NCI-H1436 treated with DMSO at 0.1 percent for 48 hours (cell line): ENCODE measurements at regions not wholly inside any gene's neighbourhood (a gene's known extent, or its start where the extent isn't known, plus 50 kb on each side); places are given as distances from the start of the nearest gene placed in this dataset.
A peak's percentile ranks its signal among the peaks of the same experiment; 100 is the strongest.
"Not testable (repeated sequence)": the region's sequence is repeated elsewhere in the genome, so short reads cannot be mapped to it uniquely, and the experiment has no call there.

Experiments
- DNase-seq: peaks from one replicate; lab custom pipeline; 2025; lab: John Stamatoyannopoulos, UW

DNA sequence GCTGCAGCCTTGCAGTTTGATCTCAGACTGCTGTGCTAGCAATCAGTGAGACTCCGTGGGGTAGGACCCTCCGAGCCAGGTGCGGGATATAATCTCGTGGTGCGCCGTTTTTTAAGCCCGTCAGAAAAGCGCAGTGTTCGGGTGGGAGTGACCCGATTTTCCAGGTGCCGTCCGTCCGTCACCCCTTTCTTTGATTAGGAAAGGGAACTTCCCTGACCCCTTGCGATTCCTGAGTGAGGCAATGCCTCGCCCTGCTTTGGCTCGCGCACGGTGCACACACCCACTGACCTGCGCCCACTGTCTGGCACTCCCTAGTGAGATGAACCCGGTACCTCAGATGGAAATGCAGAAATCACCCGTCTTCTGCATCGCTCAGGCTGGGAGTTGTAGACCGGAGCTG lies 203.2 kb downstream of the SNCAIP start:
- DNase-seq: not testable (repeated sequence)

DNA sequence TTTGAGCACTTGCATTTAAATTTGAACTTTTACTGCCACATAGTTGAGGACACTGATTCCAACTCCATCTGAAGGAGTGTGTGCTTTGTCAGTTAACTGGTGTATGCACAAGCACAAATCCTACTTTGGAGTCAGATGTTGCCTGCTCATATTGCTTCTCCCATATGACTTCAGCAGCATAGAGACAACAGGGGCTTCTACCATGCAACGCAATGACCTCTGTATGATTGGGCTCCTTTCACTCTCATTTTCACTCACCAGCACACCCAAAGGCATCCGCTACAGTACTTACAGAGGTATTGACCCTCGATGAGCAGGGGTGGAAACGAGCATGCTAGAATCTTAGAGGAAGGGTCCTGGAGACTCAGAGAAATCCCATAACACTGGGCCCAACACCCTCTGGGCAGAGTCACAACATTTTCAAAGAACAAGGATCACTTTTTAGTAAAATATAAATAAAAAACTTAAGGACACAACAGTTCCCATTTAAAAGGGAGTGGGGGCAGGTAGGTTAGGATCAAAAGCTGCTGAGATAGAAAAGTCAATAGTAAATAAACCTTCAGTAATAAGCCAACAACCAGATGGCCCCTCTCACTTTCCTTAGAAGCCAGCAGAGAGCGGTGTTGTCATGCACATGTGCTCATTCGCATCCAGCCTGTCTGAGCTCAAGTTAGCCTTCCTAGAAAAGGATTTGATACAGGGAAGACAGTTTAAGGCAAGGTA lies 203.8 kb downstream of the SNCAIP start:
- DNase-seq: peak; percentile 17

DNA sequence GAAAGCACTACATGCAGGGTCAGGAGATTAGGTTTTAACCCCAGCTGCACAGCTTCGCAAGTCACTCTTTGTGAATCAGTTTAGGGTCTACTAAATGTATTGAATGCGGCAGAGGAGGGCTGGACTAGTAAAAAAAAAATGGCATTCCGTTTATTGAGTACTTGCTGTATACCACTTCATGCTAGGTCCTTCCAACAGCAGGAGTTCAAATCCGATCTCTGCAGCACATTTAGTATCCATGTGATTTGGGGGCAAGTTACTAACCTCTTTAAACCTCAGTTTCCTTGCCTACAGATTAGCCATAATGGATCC lies 204.4 kb downstream of the SNCAIP start:
- no peak for DNase-seq

DNA sequence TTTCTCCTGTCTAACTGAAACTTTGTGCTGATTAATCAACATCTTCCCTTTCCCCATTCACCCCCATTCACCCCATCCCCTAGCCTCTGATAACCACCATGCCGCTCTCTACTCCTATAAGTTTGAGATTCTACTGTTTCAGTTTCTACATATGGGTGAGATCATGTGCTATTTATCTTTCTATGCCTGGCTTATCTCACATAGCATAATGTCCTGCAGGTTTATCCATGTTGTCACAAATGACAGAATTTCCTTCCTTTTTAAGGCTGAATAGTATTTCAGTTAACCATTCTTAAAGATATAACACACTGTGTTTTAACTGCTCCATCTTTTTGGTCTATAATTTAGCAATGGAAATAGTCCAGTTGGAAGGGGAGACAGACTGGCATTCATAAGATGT lies 205.1 kb downstream of the SNCAIP start:
- DNase-seq: no peak

DNA sequence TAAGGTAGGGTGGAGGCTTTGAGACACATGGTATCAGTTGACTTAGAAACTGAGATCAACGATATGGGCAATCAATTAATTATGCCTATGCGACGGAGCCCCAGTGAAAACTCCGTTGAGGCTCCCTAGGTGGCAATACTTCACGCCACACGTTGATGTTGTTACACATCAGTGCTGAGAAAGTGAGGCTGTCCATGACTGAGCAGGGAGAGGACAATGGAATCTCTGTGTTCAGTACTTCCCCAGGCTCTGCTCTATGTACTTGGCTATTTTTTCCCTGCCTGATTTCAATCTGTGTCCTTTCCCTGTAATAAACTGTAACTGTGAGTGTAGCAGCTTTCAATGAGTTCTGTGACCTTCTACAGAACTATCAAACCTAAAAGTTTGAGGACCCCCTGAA lies 211.7 kb downstream of the SNCAIP start:
- DNase-seq: no peak

DNA sequence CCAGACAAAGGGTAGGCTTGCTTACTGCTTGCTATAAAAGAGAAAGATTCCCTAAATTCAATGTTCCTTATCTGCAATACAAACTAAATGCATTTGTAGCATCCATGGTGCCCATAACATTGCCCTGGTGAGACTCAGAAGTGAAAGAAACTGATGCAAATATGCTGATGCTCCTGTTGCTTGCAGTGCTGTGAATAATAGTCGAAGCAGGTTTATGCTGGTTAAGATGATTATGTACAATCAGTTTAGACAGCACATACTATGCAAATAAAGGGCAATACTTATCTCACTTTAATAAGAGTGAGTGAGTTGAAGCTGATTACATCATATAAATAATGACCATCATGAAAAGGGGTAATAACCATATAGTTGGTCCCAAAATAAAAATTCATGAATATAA lies 215.5 kb downstream of the SNCAIP start:
- DNase-seq: no peak

DNA sequence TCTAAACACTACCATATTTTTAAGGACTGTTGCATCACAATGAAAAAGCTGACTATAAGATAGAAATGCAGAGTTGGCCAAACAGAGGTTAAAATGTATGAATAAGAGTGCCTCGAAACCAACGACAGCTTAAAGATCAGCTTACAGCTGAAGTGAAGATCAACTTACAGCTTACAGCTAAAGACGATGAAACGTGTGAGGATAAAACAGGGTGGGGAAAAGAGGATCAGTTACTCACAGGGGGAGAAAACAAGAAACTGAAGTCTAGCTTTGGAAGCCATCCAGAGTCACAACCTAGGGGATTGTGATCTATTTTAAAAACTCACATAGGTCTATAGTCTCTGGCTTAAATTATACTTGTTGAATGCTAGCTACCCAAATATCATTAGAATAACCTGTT lies 220.0 kb downstream of the SNCAIP start:
- DNase-seq: no peak

DNA sequence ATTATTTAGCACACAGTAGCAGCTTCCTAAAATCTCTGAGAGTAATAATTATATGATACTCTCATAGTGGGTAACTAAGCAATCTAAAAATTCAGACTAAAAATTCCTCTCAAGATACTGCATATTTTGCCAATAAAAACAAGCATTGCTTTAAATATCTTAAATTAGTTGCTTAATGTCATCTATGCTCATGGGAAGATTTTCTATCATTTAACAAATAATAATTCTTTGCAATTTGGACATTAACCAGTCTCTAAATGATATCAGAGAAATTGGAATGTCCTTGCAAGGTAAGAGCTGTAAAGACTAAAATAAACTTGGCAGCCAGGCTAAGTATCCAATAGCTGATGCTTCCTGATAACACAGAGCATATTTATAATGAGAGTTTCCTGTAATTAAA lies 221.8 kb downstream of the SNCAIP start:
- DNase-seq: no peak

DNA sequence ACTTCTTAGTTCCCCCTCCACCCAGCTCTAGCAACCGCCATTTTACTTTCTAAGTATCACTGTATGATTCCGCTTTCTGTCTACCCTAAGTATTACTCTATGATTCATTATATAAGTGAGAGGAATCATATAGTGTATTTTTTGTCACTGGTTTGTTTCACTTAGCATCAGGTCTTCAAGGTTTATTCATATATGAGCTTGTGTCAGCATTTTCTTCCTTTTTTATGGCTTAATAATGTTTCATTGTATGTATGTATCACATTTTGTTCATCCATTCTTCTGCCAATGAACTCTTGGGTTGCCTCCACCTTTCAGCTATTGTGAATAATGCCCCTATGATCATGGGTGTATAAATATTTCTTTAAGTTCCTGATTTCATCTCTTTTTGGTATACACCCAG lies 222.8 kb downstream of the SNCAIP start:
- DNase-seq: no peak

DNA sequence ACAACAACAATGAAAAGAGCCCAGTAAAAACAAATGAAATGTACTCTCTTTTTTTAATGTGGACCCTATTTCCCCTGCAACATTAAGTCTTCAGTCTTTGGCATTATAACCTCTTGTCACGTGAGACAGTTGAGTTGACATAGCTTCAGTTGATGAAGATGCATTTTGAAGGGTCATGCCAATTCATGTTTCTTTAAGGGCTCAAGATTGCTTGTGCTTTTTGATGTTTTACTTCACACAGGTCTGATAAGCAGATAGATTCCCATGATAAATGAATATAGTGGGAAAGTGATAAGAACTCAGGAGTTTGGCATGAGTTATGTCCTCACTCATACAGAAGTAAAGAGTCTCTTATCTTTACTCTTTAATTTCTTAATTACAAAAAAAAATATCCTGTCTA lies 229.4 kb downstream of the SNCAIP start:
- DNase-seq: no peak

DNA sequence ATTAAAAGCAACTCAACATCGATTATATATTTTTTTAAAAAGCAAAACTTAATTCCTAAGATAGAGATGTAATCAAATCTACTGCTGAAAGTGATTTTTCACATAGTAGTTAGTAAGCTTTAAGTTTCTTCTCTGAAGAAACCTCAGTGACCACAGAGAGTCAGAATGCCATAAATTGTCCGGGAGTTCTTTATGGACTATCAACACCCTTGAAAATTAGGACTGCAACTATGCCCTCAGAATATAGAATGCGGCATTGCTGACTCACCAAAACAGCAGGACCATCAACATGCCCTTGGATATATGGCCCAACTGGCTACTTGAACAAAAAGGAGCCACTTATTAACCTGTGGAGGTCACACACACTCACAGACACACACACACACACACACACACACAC lies 228.9 kb upstream of the SNX2 start:
- no peak for DNase-seq

DNA sequence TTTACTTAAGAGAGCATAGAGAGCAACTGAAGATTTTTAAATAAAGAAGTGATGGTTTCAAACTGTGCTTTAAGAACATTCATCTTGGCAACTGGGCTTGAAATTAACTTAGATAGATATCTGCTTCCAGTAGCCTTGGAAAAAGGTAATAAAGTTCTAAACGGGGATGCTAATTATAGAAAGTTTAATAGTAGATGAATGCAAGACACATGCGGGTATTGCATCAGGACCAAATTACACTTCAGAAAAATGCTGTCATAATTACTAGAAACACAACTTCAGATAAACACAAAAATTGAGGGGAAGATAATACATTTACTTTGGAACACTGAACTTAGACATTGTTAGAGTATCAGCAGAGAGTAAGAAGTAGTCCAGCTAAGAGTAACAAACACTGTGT lies 227.7 kb upstream of the SNX2 start:
- DNase-seq: no peak

DNA sequence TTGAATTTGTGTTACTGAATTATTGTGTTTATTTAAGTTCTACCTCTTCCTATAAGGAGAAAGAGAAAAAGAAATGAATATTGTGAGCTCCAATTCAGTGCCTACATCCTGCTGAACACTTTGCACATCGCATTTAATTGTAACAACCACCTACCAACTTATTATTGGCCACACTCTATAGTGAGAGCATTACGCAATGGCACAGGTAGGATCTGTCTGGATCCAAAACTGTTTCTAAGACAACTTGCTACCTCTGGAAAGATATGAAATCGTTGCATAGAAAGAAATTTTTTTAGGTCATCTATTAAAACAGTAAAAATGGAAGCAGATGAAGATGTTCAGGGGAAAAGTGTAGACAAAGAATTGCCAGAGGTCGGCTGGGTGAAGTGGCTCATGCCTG lies 227.2 kb upstream of the SNX2 start:
- no peak for DNase-seq

DNA sequence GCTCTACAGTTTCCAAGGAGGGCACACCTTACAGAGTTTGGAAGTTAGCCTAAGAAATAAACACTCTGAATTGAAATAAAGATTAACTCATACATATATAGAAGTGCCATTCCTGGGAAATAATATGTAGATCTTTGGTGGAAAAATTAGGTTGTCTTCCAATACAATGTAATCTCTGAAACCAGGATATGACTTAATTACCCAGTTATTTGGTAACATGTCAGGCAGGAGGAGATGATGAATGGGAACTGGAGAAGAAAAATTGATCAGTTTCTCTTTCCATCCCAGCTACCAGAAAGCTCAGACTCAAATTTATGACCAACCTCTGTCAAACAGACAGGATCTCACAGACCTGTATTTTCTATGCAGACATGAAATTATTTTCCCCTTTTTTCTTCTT lies 215.2 kb upstream of the SNX2 start:
- DNase-seq: no peak

DNA sequence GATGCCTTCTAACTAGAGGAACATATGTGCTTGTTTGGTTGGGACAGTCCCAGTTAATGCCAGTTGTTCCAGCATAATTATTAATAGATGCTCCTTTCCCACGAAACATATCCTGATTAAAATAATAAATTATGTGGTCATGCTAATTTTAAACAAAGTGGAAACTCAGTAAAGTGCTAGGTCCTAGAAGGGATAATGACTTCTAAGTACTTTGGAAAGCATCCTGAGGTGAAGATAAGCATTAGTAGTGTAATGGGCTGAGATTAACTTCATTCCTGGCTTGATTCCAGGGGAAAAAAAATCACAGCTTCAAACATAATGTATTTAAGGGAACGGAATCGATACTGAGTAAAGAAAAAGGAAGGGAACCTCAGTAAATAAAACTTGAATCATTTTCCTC lies 213.7 kb upstream of the SNX2 start:
- DNase-seq: no peak

DNA sequence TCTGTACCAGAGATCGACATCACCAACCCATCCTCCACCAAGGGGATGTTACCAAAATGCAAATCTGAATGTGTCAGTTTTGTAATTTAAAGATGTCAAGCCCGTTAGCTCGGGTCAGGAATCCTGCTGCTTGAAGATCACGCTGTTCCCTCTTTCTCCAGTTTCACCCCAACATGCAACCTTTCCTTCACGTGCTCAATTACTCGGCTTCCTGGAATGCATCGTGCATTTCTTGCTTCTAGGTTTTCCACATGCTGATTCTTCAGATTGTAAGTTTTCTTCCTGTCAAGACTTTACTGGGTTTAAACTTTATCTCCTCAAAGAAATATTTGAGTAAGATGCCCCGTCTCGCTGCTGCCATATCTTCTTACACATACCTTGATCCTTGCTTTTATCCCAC lies 209.5 kb upstream of the SNX2 start:
- DNase-seq: no peak

DNA sequence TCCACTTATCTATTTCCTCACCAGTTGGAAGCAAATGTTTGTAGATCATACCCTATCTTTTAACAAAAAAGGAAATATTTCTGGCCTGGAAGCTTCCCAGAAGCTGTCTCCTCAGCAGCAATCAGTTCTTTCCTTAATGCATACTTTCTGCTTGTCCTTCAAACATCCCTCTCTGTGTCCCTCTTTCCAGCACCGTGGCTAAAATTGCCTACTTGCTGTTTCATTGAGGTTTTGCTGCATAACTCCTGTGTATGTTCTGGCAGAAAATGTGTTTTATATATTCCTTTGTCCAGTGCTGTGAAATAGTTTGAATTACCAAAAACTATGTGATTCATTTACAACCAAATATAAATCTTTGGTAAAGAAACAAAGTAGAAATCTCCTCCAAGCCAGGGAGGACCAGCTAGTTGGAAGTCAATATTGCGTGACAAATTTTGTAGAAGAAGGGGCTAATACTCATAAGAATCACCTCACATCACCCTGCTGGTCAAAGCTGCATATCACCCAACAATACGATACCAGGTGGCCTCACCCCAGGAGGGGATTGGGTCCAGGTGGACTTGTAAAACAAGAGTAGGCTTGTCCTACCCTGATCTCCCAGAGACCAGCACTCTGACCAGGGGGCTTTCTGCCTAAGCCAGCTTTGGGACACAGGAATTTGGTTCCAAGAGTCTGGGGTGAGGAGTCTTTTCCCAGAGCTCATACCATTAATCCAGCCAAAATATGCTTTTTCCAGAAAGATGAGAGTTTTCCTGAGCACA lies 198.4 kb upstream of the SNX2 start:
- DNase-seq: no peak

DNA sequence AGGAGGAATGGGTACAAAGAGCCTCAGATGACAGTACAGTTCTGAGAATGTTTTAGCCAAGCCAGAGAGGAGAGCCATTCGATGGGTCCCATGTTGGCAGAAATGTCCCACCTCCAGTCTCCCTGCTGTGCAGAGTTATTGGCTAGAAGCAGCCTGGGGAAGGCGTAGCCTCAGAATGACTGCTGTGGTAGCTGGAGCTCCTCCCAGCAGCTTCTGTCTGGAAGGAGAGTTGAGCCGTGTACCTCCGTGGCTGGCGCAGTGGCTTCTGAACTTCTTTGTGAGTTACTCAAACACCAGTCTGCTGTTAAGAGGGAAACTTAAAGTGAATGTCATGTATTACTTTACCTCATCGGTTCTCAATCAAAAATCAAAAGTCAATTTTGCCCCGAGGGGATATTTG lies 193.3 kb upstream of the SNX2 start:
- DNase-seq: no peak

DNA sequence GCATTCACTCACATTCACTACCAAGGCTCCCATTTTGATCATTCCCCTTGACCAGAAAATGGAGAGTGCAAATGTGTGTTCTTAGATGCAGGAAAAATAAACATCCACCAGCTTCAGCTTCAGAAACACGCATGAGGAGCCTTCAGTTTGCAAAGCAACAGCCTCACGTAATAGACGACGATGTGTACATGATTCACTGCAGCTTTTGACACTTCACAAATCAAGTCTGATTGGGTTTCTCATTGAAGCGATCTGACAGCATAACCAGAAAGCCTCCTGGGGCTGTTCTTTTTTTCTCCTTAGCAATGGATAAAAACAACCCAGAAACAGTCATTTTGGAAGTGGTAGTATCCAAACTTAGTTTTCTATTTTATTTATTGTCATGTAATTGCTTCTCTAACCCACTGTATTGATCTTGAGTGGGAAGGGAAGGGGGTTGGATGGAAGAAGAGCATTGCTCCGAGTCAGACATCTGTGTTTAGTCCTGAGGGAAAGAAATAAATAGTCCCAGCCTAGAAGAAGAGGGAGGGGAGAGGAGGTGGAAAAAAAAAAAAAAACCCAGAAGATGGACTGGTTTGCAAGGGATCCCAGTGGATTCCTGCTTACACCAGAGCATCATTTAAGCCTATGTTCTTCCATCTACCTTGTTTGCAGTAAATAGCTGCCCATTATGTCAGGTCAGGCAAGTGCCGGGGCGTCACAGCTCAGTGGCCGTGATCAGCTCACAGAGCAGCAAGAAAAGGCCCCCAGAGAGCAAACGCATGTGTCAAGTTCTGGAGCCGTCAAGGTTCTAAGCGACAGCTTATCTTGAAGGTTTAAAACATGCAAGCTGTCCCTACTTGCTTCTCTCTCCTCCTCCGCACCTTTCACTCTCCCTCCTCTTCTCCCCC lies 190.2 kb upstream of the SNX2 start:
- no peak for DNase-seq

DNA sequence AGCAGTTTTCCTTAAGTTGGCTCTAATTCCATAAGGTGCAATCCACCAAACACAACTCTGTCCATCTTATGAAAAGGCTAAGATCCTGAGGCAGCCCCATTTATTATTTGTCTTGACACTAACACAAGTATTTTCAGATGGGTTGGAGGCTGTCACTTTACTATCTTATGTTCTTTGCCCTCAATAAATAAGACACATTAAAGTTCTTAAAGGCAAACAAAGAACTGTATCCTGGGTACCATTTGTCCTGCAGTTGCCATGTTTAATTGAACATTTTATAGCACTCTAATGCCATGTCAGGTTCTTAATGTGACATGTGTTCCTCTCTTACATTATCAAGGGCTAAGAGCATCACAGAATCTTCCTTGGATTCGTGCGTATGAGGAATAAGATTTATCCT lies 189.5 kb upstream of the SNX2 start:
- no peak for DNase-seq

DNA sequence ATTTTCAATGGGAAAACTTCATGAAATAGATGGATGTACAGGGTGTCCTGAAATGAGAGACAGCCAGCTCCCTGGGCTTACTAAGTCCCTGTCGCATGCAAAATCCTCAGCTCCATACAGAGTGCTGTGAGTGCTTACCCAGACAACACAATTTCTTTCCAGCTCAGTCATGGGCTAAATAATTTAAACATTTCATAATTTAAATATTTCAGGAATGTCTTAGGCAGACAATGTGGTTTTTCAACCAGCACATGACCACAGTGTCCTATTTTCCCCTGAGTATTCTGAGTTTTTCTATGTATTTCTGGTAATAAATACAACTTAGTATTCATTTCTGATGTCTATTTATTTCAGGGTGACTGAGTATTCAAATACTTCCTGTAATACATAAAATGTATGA lies 188.5 kb upstream of the SNX2 start:
- no peak for DNase-seq

DNA sequence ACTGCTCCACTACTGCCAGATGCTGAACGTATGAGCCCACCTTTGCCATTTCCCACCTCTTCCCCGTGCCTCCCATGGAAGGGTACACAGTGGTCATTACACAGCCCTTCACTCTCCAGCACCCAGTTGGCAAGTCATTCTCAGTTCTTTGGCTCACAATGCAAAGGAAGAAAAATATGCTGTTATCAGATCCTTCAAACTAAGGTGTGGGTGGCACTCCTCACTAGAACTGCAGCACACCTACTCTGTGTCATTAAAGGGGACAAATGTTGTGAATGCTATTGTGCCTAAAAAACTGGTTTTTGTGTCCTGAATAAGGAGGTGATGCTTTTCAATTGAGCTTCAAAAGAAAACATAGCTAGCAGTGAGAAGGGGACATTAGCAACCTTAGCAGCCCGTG lies 183.1 kb upstream of the SNX2 start:
- DNase-seq: no peak

DNA sequence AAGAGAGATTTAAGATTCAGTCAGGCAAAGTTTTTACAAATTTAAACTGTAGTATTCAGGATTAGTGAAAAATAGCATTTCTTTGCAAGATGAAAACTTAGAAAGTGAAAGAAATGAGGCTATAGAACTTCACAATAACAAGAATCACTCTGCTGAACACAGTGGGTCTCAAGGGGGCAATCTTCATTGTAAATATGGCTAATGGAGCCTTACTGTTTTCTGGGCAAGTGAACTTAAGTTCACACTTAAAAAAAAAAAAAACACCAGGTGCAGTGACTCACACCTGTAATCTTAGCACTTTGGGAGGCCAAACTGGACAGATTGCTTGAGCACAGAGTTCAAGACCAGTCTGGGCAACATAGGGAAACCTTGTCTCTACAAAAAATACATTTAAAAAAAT lies 175.9 kb upstream of the SNX2 start:
- DNase-seq: no peak
